Tibial nerve (tissue), 4 donors: ENCODE measurements at regions not wholly inside any gene's neighbourhood (a gene's known extent, or its start where the extent isn't known, plus 50 kb on each side); places are given as distances from the start of the nearest gene placed in this dataset.

ENCODE experiments used
- CTCF ChIP-seq, 5 experiments: fragments of 200-600 bp in 3 of 5; fragments of 450-650 bp in 2 of 5; sonication (generic) in 3 of 5; IDR thresholded peaks; one replicate each; pipeline ENCODE4 v1.5.1; 2016 to 2019; ENCODE audit warnings: antibody characterized with exemption in 5 of 5, mild to moderate bottlenecking in 3 of 5, moderate library complexity in 2 of 5
- EP300 ChIP-seq, 2 donors: sonication (generic); formaldehyde crosslinking; IDR thresholded peaks; one replicate each; pipeline ENCODE4 v1.6.1; 2017; ENCODE audit warnings: antibody characterized with exemption in 2 of 2, mild to moderate bottlenecking in 1 of 2
- POLR2A ChIP-seq, 2 donors: fragments of 450-650 bp; IDR thresholded peaks; one replicate each; pipeline ENCODE4 v1.6.1; 2017; ENCODE audit warnings: antibody characterized with exemption in 2 of 2, mild to moderate bottlenecking in 2 of 2, moderate library complexity in 2 of 2

- TF ChIP-seq CTCF (IDR thresholded peaks at IDR 0.05) (no peak), POLR2A (IDR thresholded peaks at IDR 0.05) (no peak), EP300 (IDR thresholded peaks at IDR 0.05) (no peak)
Observed at GRCh38 chr3:64806668-64807605, 119.1 kb upstream of the ADAMTS9 start.
